HCT116 (cell line): ENCODE measurements at regions not wholly inside any gene's neighbourhood (a gene's known extent, or its start where the extent isn't known, plus 50 kb on each side); places are given as distances from the start of the nearest gene placed in this dataset.

Experiments
- ATAC-seq: fragments of 200-7000 bp; cut with Tn5 transposase; 2 replicates; pipeline ENCODE4 v1.9.1; 2020; ENCODE audit warnings: mild to moderate bottlenecking, moderate library complexity
- BruUV-seq: library from RNA; stranded (reverse); fragments of 400-500 nt; replicated peaks from 2 replicates; lab custom pipeline; 2021; lab: Mats Ljungman, UMichigan
- CTCF ChIA-PET: fragments of 300-600 bp; sonication (Branson Sonifier 250); formaldehyde crosslinking; loops from one replicate; lab custom pipeline; 2021; ENCODE audit warnings: antibody characterized with exemption; lab: Charles Lee
- POLR2A ChIA-PET: fragments of 300-600, 350-600 bp; sonication (Branson Sonifier 250); formaldehyde crosslinking; loops from one replicate; lab custom pipeline; 2021; ENCODE audit warnings: antibody characterized with exemption; lab: Charles Lee
- RAD21 ChIA-PET, 2 experiments: fragments of 300-600 bp; sonication (Branson Sonifier 250); formaldehyde crosslinking; loops; one replicate each; lab custom pipeline; 2023; ENCODE audit warnings: low total read pairs in 2 of 2; ENCODE audit not compliant: uncharacterized antibody in 2 of 2, unreplicated experiment in 2 of 2, low non-redundant PET in 1 of 2; lab: Charles Lee
- DNase-seq: peaks from one replicate; pipeline ENCODE4 v3.0.0-alpha.2; 2010; ENCODE audit warnings: low read depth, low spot score
- H2AFZ ChIP-seq: fragments of 200-600 bp; shearing (Covaris generic), sonication (generic); 2 replicates; pipeline ENCODE4 v1.6.1; 2017; ENCODE audit warnings: low read depth, mixed run types, mixed read lengths, antibody characterized with exemption, low read length; ENCODE audit not compliant: poor library complexity, severe bottlenecking
- H3K27ac ChIP-seq: 2 replicates; pipeline ENCODE4 v1.5.1; 2012; ENCODE audit warnings: low read depth, low read length
- H3K27me3 ChIP-seq: fragments of 200-600 bp; sonication (generic); 2 replicates; pipeline ENCODE4 v1.6.1; 2016; ENCODE audit warnings: mixed run types, low read length, mixed read lengths; ENCODE audit not compliant: insufficient read depth
- H3K36me3 ChIP-seq, 2 experiments: fragments of 200-500 bp in 1 of 2; fragments of 200-600 bp in 1 of 2; sonication (Bioruptor generic) in 1 of 2; sonication (generic) in 1 of 2; 2 replicates each; pipeline versions ENCODE4 v1.5.1 to v1.6.1; 2014 to 2016; ENCODE audit warnings: low read length in 2 of 2, inconsistent platforms in 1 of 2, mixed read lengths in 1 of 2, mixed run types in 1 of 2; ENCODE audit not compliant: insufficient read depth in 2 of 2, control insufficient read depth in 1 of 2
- H3K4me1 ChIP-seq, 2 experiments: fragments of 200-600 bp in 1 of 2; sonication (generic) in 1 of 2; 2 replicates each; pipeline versions ENCODE4 v1.5.1 to v1.6.1; 2012 to 2017; ENCODE audit warnings: low read length in 2 of 2, inconsistent platforms in 1 of 2, mild to moderate bottlenecking in 1 of 2, mixed read lengths in 1 of 2, mixed run types in 1 of 2, moderate library complexity in 1 of 2; ENCODE audit not compliant: insufficient read depth in 2 of 2, control insufficient read depth in 1 of 2
- H3K4me2 ChIP-seq: fragments of 200-600 bp; sonication (generic); 2 replicates; pipeline ENCODE4 v1.6.1; 2017; ENCODE audit warnings: mixed run types, low read length, mixed read lengths
- H3K4me3 ChIP-seq, 2 experiments: fragments of 200-600 bp in 1 of 2; sonication (generic) in 1 of 2; replicated peaks in 1 of 2; 2 replicates each; pipeline ENCODE4 v1.5.1; 2011 to 2016; ENCODE audit warnings: low read length in 2 of 2, control low read depth in 1 of 2, low read depth in 1 of 2, mild to moderate bottlenecking in 1 of 2, mixed read lengths in 1 of 2, mixed run types in 1 of 2
- H3K79me2 ChIP-seq: fragments of 200-600 bp; sonication (generic); 2 replicates; pipeline ENCODE4 v1.6.1; 2017; ENCODE audit warnings: mild to moderate bottlenecking, mixed run types, low read length, moderate library complexity, mixed read lengths; ENCODE audit not compliant: insufficient read depth
- H3K9ac ChIP-seq: fragments of 200-600 bp; sonication (generic); 2 replicates; pipeline ENCODE4 v1.6.1; 2016; ENCODE audit warnings: low read length, mixed read lengths
- H3K9me2 ChIP-seq: fragments of 200-600 bp; sonication (generic), shearing (Covaris generic); 2 replicates; pipeline ENCODE4 v1.6.1; 2017; ENCODE audit warnings: mixed run types, mild to moderate bottlenecking, moderate library complexity; ENCODE audit not compliant: insufficient read depth
- H3K9me3 ChIP-seq, 2 experiments: fragments of 200-500 bp in 1 of 2; fragments of 200-600 bp in 1 of 2; sonication (Bioruptor generic) in 1 of 2; sonication (generic) in 1 of 2; 2 replicates each; pipeline ENCODE4 v1.6.1; 2014 to 2017; ENCODE audit warnings: low read length in 2 of 2, mixed read lengths in 2 of 2, inconsistent platforms in 1 of 2, low read depth in 1 of 2, mild to moderate bottlenecking in 1 of 2, mixed run types in 1 of 2, moderate library complexity in 1 of 2; ENCODE audit not compliant: control insufficient read depth in 1 of 2, insufficient read depth in 1 of 2
- H4K20me1 ChIP-seq: fragments of 200-600 bp; sonication (generic), shearing (Covaris generic); 2 replicates; pipeline ENCODE4 v1.6.1; 2017; ENCODE audit warnings: mixed run types, mild to moderate bottlenecking, moderate library complexity; ENCODE audit not compliant: insufficient read depth
- CBX3 ChIP-seq: IDR thresholded peaks from 2 replicates; pipeline ENCODE4 v1.6.1; 2012; ENCODE audit warnings: low read depth
- EGR1 ChIP-seq: IDR thresholded peaks from 2 replicates; pipeline ENCODE4 v1.6.1; 2012; ENCODE audit warnings: low read depth
- EZH2 ChIP-seq: fragments of 200-600 bp; sonication (generic); IDR thresholded peaks from 2 replicates; pipeline ENCODE4 v1.6.1; 2017; ENCODE audit warnings: antibody characterized with exemption, mixed run types
- FOSL1 ChIP-seq: IDR thresholded peaks from 2 replicates; pipeline ENCODE4 v1.6.1; 2012; ENCODE audit warnings: low read depth
- MAX ChIP-seq: IDR thresholded peaks from 2 replicates; pipeline ENCODE4 v1.6.1; 2012
- POLR2A ChIP-seq: IDR thresholded peaks from 2 replicates; pipeline ENCODE4 v1.7.0; 2011; ENCODE audit warnings: borderline replicate concordance; ENCODE audit not compliant: insufficient read depth, insufficient read length; ENCODE audit errors: extremely low read depth
- POLR2AphosphoS5 ChIP-seq: IDR thresholded peaks from 2 replicates; pipeline ENCODE4 v1.6.1; 2011; ENCODE audit warnings: mild to moderate bottlenecking, low read depth, low read length, moderate library complexity
- REST ChIP-seq: IDR thresholded peaks from 2 replicates; pipeline ENCODE4 v1.6.1; 2012; ENCODE audit warnings: low read depth
- SP1 ChIP-seq: IDR thresholded peaks from 2 replicates; pipeline ENCODE4 v1.6.1; 2012; ENCODE audit warnings: low read depth
- YY1 ChIP-seq: IDR thresholded peaks from 2 replicates; pipeline ENCODE4 v1.6.1; 2011; ENCODE audit warnings: low read length, low read depth, moderate library complexity, mild to moderate bottlenecking; ENCODE audit not compliant: insufficient replicate concordance; ENCODE audit errors: extremely low read depth
- ZBTB33 ChIP-seq: IDR thresholded peaks from 2 replicates; pipeline ENCODE4 v1.6.1; 2011; ENCODE audit warnings: mild to moderate bottlenecking, low read length, moderate library complexity; ENCODE audit not compliant: insufficient replicate concordance; ENCODE audit errors: extremely low read depth
- ZFX ChIP-seq: fragments of 450-650 bp; IDR thresholded peaks from 2 replicates; pipeline ENCODE4 v1.6.1; 2017
- intact Hi-C: fragments of 100-400 bp; cut with micrococcal nuclease; formaldehyde crosslinking; loops from 2 replicates; pipeline ENCODE4 v1.10.0; 2022

- no peak; the same call in 1 of the 2 replicates for ATAC-seq
- no TSS peak for BruUV-seq
- Histone ChIP-seq H3K27ac (peak overlapping the region; percentile 100), H3K36me3 (peaks cover 0 to 30% of the 10 kb centered on the region in 2 experiments; a peak in 2 of 4 replicates), H4K20me1 (no peaks in the 10 kb centered on the region), H2AFZ (no peak overlapping the region), H3K4me2 (peak overlapping the region; percentile 99), H3K4me3 (peak overlapping the region; percentile 64 to 68), H3K27me3 (no peaks in the 10 kb centered on the region), H3K9ac (peak overlapping the region; percentile 99), H3K9me2 (no peaks in the 10 kb centered on the region), H3K79me2 (peaks cover 100% of the 10 kb centered on the region), H3K9me3 (no peaks in the 10 kb centered on the region), H3K4me1 (peaks cover 45 to 81% of the 10 kb centered on the region in 2 experiments)
- ChIA-PET CTCF (interaction anchor here (3.1 kb wide), 1 partner anchor 78 kb away, joined by 17 read pairs; no protein-coding TSS in a partner anchor), POLR2A (interaction anchor here (0.8 to 1.1 kb wide), 2 partner anchors 12 to 77 kb away, joined by 3 to 5 read pairs; no protein-coding TSS in a partner anchor), RAD21 (no interaction called here)
- TF ChIP-seq EZH2 (no peak), SP1 (no peak)
- intact Hi-C loops = no loop called here
- DNase-seq = no peak
These were observed 66.0 kb upstream of the PPARA start for GRCh38 chr22:46084376-46084775.

GRCh38 chr22:46084943-46085827, 65.1 kb upstream of the PPARA start:
- ChIA-PET RAD21 (no interaction called here), POLR2A (interaction anchor here (0.9 to 1.2 kb wide), 2 partner anchors 72 to 78 kb away, joined by 3 read pairs; no protein-coding TSS in a partner anchor), CTCF (interaction anchor here (3.1 kb wide), 1 partner anchor 78 kb away, joined by 17 read pairs; no protein-coding TSS in a partner anchor)
- Histone ChIP-seq H3K27me3 (no peaks in the 10 kb centered on the region), H4K20me1 (no peaks in the 10 kb centered on the region), H3K9me2 (no peaks in the 10 kb centered on the region), H3K4me2 (peak overlapping the region; percentile 99), H3K9ac (peak overlapping the region; percentile 99), H3K36me3 (peaks cover 0 to 37% of the 10 kb centered on the region in 2 experiments; a peak in 2 of 4 replicates), H3K4me3 (peak overlapping the region; percentile 64 to 68), H3K4me1 (peaks cover 42 to 74% of the 10 kb centered on the region in 2 experiments), H3K79me2 (peaks cover 100% of the 10 kb centered on the region), H2AFZ (no peak overlapping the region), H3K9me3 (no peaks in the 10 kb centered on the region), H3K27ac (peak overlapping the region; percentile 100)
- no peak for DNase-seq
- TSS peak; percentile 86 for BruUV-seq
- intact Hi-C loops = no loop called here
- ATAC-seq = peak; percentile 61
- TF ChIP-seq EGR1 = peak; percentile 65; the same call in 1 of the 2 replicates
- no peak for TF ChIP-seq CBX3
- TF ChIP-seq YY1 = peak; percentile 98
- no peak for TF ChIP-seq REST
- TF ChIP-seq FOSL1 = no peak
- no peak for TF ChIP-seq POLR2A
- TF ChIP-seq MAX = peak; percentile 86
- TF ChIP-seq ZBTB33 = no peak
- peak; percentile 69; the same call in 1 of the 2 replicates for TF ChIP-seq ZFX
- peak; percentile 71 for TF ChIP-seq POLR2AphosphoS5
